Mesothelial cell of epicardium (in vitro differentiated cells): ENCODE measurements at regions not wholly inside any gene's neighbourhood (a gene's known extent, or its start where the extent isn't known, plus 50 kb on each side); places are given as distances from the start of the nearest gene placed in this dataset.

Experiments used
- DNase-seq, 2 experiments: peaks; one replicate each; pipeline ENCODE4 v3.0.0; 2021; ENCODE audit warnings: low spot score in 2 of 2; ENCODE audit not compliant: unreplicated experiment in 2 of 2
- H3K27ac Mint-ChIP-seq: 2 replicates; pipeline ENCODE4 v1.8.0; 2021; ENCODE audit warnings: mixed read lengths
- H3K27me3 Mint-ChIP-seq: 2 replicates; pipeline ENCODE4 v1.8.0; 2021; ENCODE audit warnings: low read depth, mixed read lengths
- H3K36me3 Mint-ChIP-seq: 2 replicates; pipeline ENCODE4 v1.8.0; 2021; ENCODE audit warnings: mixed read lengths
- H3K4me1 Mint-ChIP-seq: 2 replicates; pipeline ENCODE4 v1.8.0; 2021; ENCODE audit warnings: mixed read lengths
- H3K4me3 Mint-ChIP-seq: 2 replicates; pipeline ENCODE4 v1.8.0; 2021; ENCODE audit warnings: mild to moderate bottlenecking, moderate library complexity, mixed read lengths
- H3K9me3 Mint-ChIP-seq: 2 replicates; pipeline ENCODE4 v1.8.0; 2021; ENCODE audit warnings: mixed read lengths
- CTCF ChIP-seq: fragments of 200-600 bp; sonication (generic); IDR thresholded peaks from one replicate; pipeline ENCODE4 v1.5.0; 2021; ENCODE audit warnings: antibody characterized with exemption; ENCODE audit not compliant: unreplicated experiment

- Mint-ChIP-seq H3K9me3 (no peaks in the 10 kb centered on the region), H3K27ac (no peak overlapping the region), H3K4me3 (no peak overlapping the region), H3K27me3 (no peaks in the 10 kb centered on the region), H3K36me3 (no peaks in the 10 kb centered on the region), H3K4me1 (peaks cover 23% of the 10 kb centered on the region)
- TF ChIP-seq CTCF, result no peak
- DNase-seq, result no peak
These were observed 79.1 kb upstream of the PTPN1 start for GRCh38 chr20:50431066-50431450.

- Mint-ChIP-seq H3K4me3 (no peak overlapping the region), H3K9me3 (no peaks in the 10 kb centered on the region), H3K36me3 (no peaks in the 10 kb centered on the region), H3K27me3 (no peaks in the 10 kb centered on the region), H3K27ac (peak overlapping the region; percentile 0), H3K4me1 (peaks cover 10% of the 10 kb centered on the region)
- TF ChIP-seq CTCF, result no peak
- DNase-seq, result no peak
These were observed 77.0 kb upstream of the PTPN1 start for GRCh38 chr20:50433001-50433761.

- no peaks in the 10 kb centered on the region for H3K9me3 Mint-ChIP-seq
- no peak for TF ChIP-seq CTCF
- no peaks in the 10 kb centered on the region for H3K36me3 Mint-ChIP-seq
- H3K4me1 Mint-ChIP-seq, result peaks cover 10% of the 10 kb centered on the region
- no peak overlapping the region for H3K4me3 Mint-ChIP-seq
- no peak for DNase-seq
- no peaks in the 10 kb centered on the region for H3K27me3 Mint-ChIP-seq
- H3K27ac Mint-ChIP-seq, result no peak overlapping the region
These were observed 75.9 kb upstream of the PTPN1 start for GRCh38 chr20:50434321-50434652.

GRCh38 chr20:50434653-50435396 lies 75.4 kb upstream of the PTPN1 start:
- H3K27me3 Mint-ChIP-seq, result no peaks in the 10 kb centered on the region
- no peaks in the 10 kb centered on the region for H3K36me3 Mint-ChIP-seq
- DNase-seq, result no peak
- H3K4me1 Mint-ChIP-seq, result peaks cover 10% of the 10 kb centered on the region
- no peaks in the 10 kb centered on the region for H3K9me3 Mint-ChIP-seq
- H3K27ac Mint-ChIP-seq, result no peak overlapping the region
- no peak for TF ChIP-seq CTCF
- no peak overlapping the region for H3K4me3 Mint-ChIP-seq

- DNase-seq, result no peak
- H3K4me1 Mint-ChIP-seq, result peaks cover 10% of the 10 kb centered on the region
- TF ChIP-seq CTCF, result no peak
These were observed 74.7 kb upstream of the PTPN1 start for GRCh38 chr20:50435397-50436051.

More at GRCh38 chr20:50435397-50436051, 74.7 kb upstream of the PTPN1 start:
- Mint-ChIP-seq H3K9me3 (no peaks in the 10 kb centered on the region), H3K27ac (no peak overlapping the region), H3K27me3 (no peaks in the 10 kb centered on the region), H3K36me3 (no peaks in the 10 kb centered on the region), H3K4me3 (no peak overlapping the region)
